ENCODE measurements at regions not wholly inside any gene's neighbourhood (a gene's known extent, or its start where the extent isn't known, plus 50 kb on each side); places are given as distances from the start of the nearest gene placed in this dataset.

DNA sequence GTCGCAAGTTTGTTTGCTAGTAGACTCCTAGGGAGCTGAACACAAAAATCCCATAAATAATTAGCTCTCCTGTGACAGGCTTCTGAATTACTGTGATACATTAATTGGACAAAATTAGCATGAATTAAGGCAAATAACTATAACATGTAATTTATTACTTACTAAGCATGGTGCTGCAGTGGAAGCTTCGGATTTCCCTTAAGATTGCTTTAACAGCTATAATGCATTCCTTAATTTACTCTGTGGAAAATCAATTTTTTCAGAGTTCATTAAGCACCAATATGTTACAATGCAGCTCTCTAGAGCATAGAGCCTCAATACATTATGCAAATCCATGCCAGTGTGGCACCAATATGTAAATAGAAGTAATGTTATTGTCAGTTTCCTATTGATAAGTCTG, 201.5 kb downstream of the MDFIC start:
- H3K4me1 Mint-ChIP-seq (ENCODE audit: low read depth) = peaks cover 2% of the 10 kb centered on the region
- TF ChIP-seq CTCF (IDR thresholded peaks at IDR 0.05) = no peak
- no peaks in the 10 kb centered on the region for H3K27me3 Mint-ChIP-seq
- ATAC-seq (no peak), DNase-seq (no peak)
- intact Hi-C loops (cut with micrococcal nuclease) = no loop called here
- no peaks in the 10 kb centered on the region for H3K9me3 Mint-ChIP-seq
- ChIA-PET POLR2A (no interaction called here), CTCF (interaction anchor here (0.9 kb wide), 1 partner anchor 258 kb away, joined by 3 read pairs; no protein-coding TSS in a partner anchor)
- H3K36me3 Mint-ChIP-seq (ENCODE audit: low read depth) = no peaks in the 10 kb centered on the region
- no peak overlapping the region for H3K4me3 Mint-ChIP-seq
- no peak overlapping the region for H3K27ac Mint-ChIP-seq

GRCh38 chr7:115122388-115122787, 200.5 kb downstream of the MDFIC start:
- no peaks in the 10 kb centered on the region for H3K27me3 Mint-ChIP-seq
- intact Hi-C loops (cut with micrococcal nuclease) = no loop called here
- H3K4me3 Mint-ChIP-seq = no peak overlapping the region
- ChIA-PET POLR2A (no interaction called here), CTCF (no interaction called here)
- no peak for TF ChIP-seq CTCF (IDR thresholded peaks at IDR 0.05)
- no peaks in the 10 kb centered on the region for H3K9me3 Mint-ChIP-seq
- peaks cover 2% of the 10 kb centered on the region for H3K4me1 Mint-ChIP-seq (ENCODE audit: low read depth)
- DNase-seq (no peak), ATAC-seq (no peak)
- no peaks in the 10 kb centered on the region for H3K36me3 Mint-ChIP-seq (ENCODE audit: low read depth)
- H3K27ac Mint-ChIP-seq = no peak overlapping the region

- Mint-ChIP-seq H3K4me1 (ENCODE audit: low read depth) (peaks cover 2% of the 10 kb centered on the region), H3K27me3 (peaks cover 6% of the 10 kb centered on the region), H3K4me3 (no peak overlapping the region), H3K9me3 (no peaks in the 10 kb centered on the region), H3K36me3 (ENCODE audit: low read depth) (no peaks in the 10 kb centered on the region), H3K27ac (no peak overlapping the region)
- TF ChIP-seq CTCF (IDR thresholded peaks at IDR 0.05) = no peak
- ATAC-seq (no peak), DNase-seq (no peak)
- intact Hi-C loops (cut with micrococcal nuclease) = no loop called here
- ChIA-PET POLR2A (no interaction called here), CTCF (interaction anchor here (0.7 kb wide), 1 partner anchor 16 kb away, joined by 3 read pairs; no protein-coding TSS in a partner anchor)
These were observed 195.9 kb downstream of the MDFIC start for GRCh38 chr7:115117748-115118147.

DNA sequence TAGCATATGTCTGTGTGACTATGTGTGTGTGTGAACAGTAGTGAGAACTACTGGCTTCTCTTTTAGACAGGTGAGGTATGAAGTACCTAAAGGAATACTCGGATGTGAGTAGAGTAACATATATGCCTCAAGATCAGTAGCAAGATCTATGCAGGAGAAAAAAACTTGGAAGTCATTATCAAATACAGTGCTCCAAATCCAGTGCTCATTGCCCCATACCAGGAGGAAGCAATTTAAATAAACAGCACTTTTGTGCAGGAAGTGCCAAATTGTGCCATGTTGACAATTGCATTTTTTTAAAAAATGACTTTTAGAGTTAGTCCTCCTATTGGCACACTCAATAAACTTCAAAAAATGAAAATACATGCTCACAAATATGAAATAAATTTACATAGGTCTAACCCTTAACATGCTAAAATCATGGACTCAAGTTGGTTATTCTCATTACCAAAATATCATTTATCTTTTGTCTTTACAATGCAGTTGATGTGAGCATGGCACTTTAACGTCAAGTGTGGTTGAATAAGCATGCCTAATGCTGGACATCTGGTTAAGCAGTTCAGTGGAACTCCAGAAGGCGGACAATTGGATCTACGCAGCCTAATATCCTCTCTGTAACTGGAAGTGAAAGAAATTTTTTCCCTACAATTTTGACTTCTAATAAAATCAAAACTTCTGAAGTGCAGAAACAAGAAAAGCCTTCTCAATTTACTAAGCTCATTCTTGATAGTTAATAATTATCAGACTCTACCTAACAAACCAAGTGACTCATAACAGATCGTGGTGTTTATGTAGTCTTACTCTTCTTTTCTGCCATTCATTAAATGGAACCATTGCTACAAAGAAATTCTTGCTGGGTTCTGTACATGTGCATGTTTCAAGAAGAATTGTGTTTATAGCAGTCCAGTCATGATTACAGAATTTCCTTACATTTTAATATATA, 195.2 kb downstream of the MDFIC start:
- CTCF ChIA-PET = interaction anchor here (0.7 kb wide), 1 partner anchor 16 kb away, joined by 3 read pairs; no protein-coding TSS in a partner anchor
- Mint-ChIP-seq H3K9me3 (no peaks in the 10 kb centered on the region), H3K27me3 (peaks cover 6% of the 10 kb centered on the region), H3K4me3 (no peak overlapping the region), H3K4me1 (ENCODE audit: low read depth) (no peaks in the 10 kb centered on the region), H3K36me3 (ENCODE audit: low read depth) (no peaks in the 10 kb centered on the region), H3K27ac (no peak overlapping the region)
- TF ChIP-seq CTCF (IDR thresholded peaks at IDR 0.05) = no peak
- POLR2A ChIA-PET = no interaction called here
- intact Hi-C loops (cut with micrococcal nuclease) = no loop called here
- ATAC-seq (no peak), DNase-seq (no peak)

- DNase-seq (no peak), ATAC-seq (no peak)
- peaks cover 6% of the 10 kb centered on the region for H3K27me3 Mint-ChIP-seq
- intact Hi-C loops (cut with micrococcal nuclease) = no loop called here
- CTCF ChIA-PET = interaction anchor here (1.6 kb wide), 1 partner anchor 18 kb away, joined by 7 read pairs; no protein-coding TSS in a partner anchor
- no peak for TF ChIP-seq CTCF (IDR thresholded peaks at IDR 0.05)
- POLR2A ChIA-PET = no interaction called here
- H3K4me1 Mint-ChIP-seq (ENCODE audit: low read depth) = no peaks in the 10 kb centered on the region
- no peak overlapping the region for H3K27ac Mint-ChIP-seq
- no peaks in the 10 kb centered on the region for H3K36me3 Mint-ChIP-seq (ENCODE audit: low read depth)
- no peak overlapping the region for H3K4me3 Mint-ChIP-seq
- H3K9me3 Mint-ChIP-seq = no peaks in the 10 kb centered on the region
These were observed 191.9 kb downstream of the MDFIC start for GRCh38 chr7:115113776-115114175.
